PC-3 (cell line): ENCODE measurements at regions not wholly inside any gene's neighbourhood (a gene's known extent, or its start where the extent isn't known, plus 50 kb on each side); places are given as distances from the start of the nearest gene placed in this dataset.

Experiments
- ATAC-seq: fragments of 200-7000 bp; cut with Tn5 transposase; 2 replicates; pipeline ENCODE4 v1.9.1; 2020; ENCODE audit warnings: mild to moderate bottlenecking, moderate library complexity
- BruUV-seq: library from RNA; stranded (reverse); fragments of 400-500 nt; replicated peaks from 2 replicates; lab custom pipeline; 2021; lab: Mats Ljungman, UMichigan
- CTCF ChIA-PET: fragments of 300-600 bp; sonication (Branson Sonifier 250); formaldehyde crosslinking; loops from one replicate; lab custom pipeline; 2022; ENCODE audit warnings: antibody characterized with exemption; lab: Charles Lee
- POLR2A ChIA-PET: fragments of 300-600 bp; sonication (Branson Sonifier 250); formaldehyde crosslinking; loops from one replicate; lab custom pipeline; 2022; ENCODE audit warnings: antibody characterized with exemption; ENCODE audit not compliant: unreplicated experiment; lab: Charles Lee
- DNase-seq: peaks from one replicate; pipeline ENCODE4 v3.0.0-alpha.2; 2015
- H2AFZ ChIP-seq: fragments of 300-600 bp; sonication (generic); 2 replicates; pipeline ENCODE4 v1.6.0; 2016; ENCODE audit warnings: antibody characterized with exemption, low read length
- H3F3A ChIP-seq: fragments of 300-600 bp; sonication (generic); one replicate; pipeline ENCODE4 v1.6.0; 2017; ENCODE audit warnings: antibody characterized with exemption, low read length, control low read depth, mild to moderate bottlenecking; ENCODE audit not compliant: unreplicated experiment
- H3K27ac ChIP-seq: fragments of 300-600 bp; sonication (generic); 2 replicates; pipeline ENCODE4 v1.5.1; 2016; ENCODE audit warnings: mild to moderate bottlenecking, low read length
- H3K27me3 ChIP-seq: fragments of 300-600 bp; sonication (generic); 2 replicates; pipeline ENCODE4 v1.6.1; 2016; ENCODE audit warnings: low read length, mixed read lengths
- H3K36me3 ChIP-seq: fragments of 300-600 bp; sonication (generic); 2 replicates; pipeline ENCODE4 v1.6.1; 2016; ENCODE audit warnings: low read depth, mixed run types, low read length, mixed read lengths
- H3K4me1 ChIP-seq: fragments of 300-600 bp; sonication (generic); 2 replicates; pipeline ENCODE4 v1.5.1; 2016; ENCODE audit warnings: low read length; ENCODE audit not compliant: insufficient read depth
- H3K4me2 ChIP-seq: fragments of 300-600 bp; sonication (generic); 2 replicates; pipeline ENCODE4 v1.6.0; 2016; ENCODE audit warnings: low read length
- H3K4me3 ChIP-seq: fragments of 300-600 bp; sonication (generic); 2 replicates; pipeline ENCODE4 v1.5.1; 2016; ENCODE audit warnings: mild to moderate bottlenecking, low read length, mixed read lengths
- H3K79me2 ChIP-seq: fragments of 300-600 bp; sonication (generic); 2 replicates; pipeline ENCODE4 v1.6.1; 2017; ENCODE audit warnings: low read length, mixed read lengths
- H3K9ac ChIP-seq: fragments of 300-600 bp; sonication (generic); 2 replicates; pipeline ENCODE4 v1.6.0; 2016; ENCODE audit warnings: mild to moderate bottlenecking, low read length
- H3K9me2 ChIP-seq: fragments of 300-600 bp; sonication (generic); replicated peaks from 2 replicates; pipeline ENCODE4 v1.6.1; 2016; ENCODE audit warnings: mixed run types, low read length, mixed read lengths
- H3K9me3 ChIP-seq: fragments of 300-600 bp; sonication (generic); 2 replicates; pipeline ENCODE4 v1.6.1; 2016; ENCODE audit warnings: low read length, mixed read lengths
- H4K20me1 ChIP-seq: fragments of 300-600 bp; sonication (generic); 2 replicates; pipeline ENCODE4 v1.6.1; 2016; ENCODE audit warnings: low read length, mixed read lengths
- EZH2 ChIP-seq: fragments of 300-600 bp; sonication (generic); IDR thresholded peaks from one replicate; pipeline ENCODE4 v1.6.1; 2017; ENCODE audit warnings: antibody characterized with exemption, mild to moderate bottlenecking, low read length; ENCODE audit not compliant: unreplicated experiment
- EZH2phosphoT487 ChIP-seq: fragments of 300-600 bp; sonication (generic); IDR thresholded peaks from 2 replicates; pipeline ENCODE4 v1.6.1; 2018; ENCODE audit warnings: mild to moderate bottlenecking, antibody characterized with exemption, low read length, borderline replicate concordance
- intact Hi-C: fragments of 100-400 bp; cut with micrococcal nuclease; formaldehyde crosslinking; loops from 2 replicates; pipeline ENCODE4 v1.9.0; 2023
- TF ChIP-seq, protein P1 (sequence below): fragments of 300-600 bp; sonication (generic); conservative IDR thresholded peaks from 2 replicates; pipeline ENCODE4 v1.5.1; 2017; ENCODE audit warnings: antibody characterized with exemption, low read depth, mild to moderate bottlenecking, low read length

- Histone ChIP-seq H3K9me2 (no peaks in the 10 kb centered on the region), H3K36me3 (no peaks in the 10 kb centered on the region), H3K4me2 (no peak overlapping the region), H3K9me3 (no peaks in the 10 kb centered on the region), H3K4me3 (no peak overlapping the region), H4K20me1 (no peaks in the 10 kb centered on the region), H3K27ac (no peak overlapping the region), H2AFZ (0 out of 2 replicates have a peak overlapping the region, but pooled peaks have one; percentile 16), H3K79me2 (no peaks in the 10 kb centered on the region), H3K27me3 (no peaks in the 10 kb centered on the region), H3F3A (no peaks in the 10 kb centered on the region), H3K4me1 (peaks cover 4% of the 10 kb centered on the region; the same call in 1 of the 2 replicates), H3K9ac (no peak overlapping the region)
- TF ChIP-seq EZH2phosphoT487 (no peak), EZH2 (no peak)
- TF ChIP-seq, protein P1, sequence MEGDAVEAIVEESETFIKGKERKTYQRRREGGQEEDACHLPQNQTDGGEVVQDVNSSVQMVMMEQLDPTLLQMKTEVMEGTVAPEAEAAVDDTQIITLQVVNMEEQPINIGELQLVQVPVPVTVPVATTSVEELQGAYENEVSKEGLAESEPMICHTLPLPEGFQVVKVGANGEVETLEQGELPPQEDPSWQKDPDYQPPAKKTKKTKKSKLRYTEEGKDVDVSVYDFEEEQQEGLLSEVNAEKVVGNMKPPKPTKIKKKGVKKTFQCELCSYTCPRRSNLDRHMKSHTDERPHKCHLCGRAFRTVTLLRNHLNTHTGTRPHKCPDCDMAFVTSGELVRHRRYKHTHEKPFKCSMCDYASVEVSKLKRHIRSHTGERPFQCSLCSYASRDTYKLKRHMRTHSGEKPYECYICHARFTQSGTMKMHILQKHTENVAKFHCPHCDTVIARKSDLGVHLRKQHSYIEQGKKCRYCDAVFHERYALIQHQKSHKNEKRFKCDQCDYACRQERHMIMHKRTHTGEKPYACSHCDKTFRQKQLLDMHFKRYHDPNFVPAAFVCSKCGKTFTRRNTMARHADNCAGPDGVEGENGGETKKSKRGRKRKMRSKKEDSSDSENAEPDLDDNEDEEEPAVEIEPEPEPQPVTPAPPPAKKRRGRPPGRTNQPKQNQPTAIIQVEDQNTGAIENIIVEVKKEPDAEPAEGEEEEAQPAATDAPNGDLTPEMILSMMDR, result no peak
- BruUV-seq, result no TSS peak
- DNase-seq (no peak), ATAC-seq (no peak; the same call in 1 of the 2 replicates)
- POLR2A ChIA-PET, result no interaction called here
- intact Hi-C loops, result no loop called here
- CTCF ChIA-PET, result interaction anchor here (0.6 kb wide), 1 partner anchor 45 kb away, joined by 8 read pairs; no protein-coding TSS in a partner anchor
Measured at GRCh38 chr6:42512579-42512978, 51.2 kb upstream of the UBR2 start.

DNA sequence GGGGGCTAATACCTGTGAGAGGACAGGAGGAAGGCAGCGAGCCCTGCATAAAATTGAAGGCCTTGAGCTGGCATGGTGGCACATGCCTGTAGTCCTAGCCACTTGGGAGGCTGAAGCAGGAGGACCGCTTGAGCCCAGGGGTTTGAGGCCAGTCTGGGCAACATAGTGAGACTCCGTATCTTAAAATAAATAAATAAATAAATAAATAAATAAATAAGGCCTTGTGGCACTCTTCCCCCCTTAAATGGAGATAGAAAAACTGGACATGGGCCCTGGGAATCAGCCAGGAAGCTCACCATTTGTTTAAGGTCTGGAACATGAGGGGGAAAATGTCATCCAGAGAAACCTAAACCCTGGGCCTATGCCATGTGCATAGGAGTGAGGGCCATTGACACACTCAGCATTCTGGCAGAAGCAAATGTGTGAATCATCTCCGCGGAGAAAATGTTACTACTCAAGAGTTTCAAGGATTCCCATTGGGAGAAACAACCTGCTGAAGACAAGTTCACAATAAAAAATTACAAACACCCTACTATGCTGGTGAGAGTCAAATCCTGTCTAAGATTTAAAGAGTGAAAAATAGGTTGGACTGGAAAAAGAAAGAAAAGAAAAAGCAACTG is 51.9 kb upstream of the UBR2 start:
- ChIA-PET POLR2A (no interaction called here), CTCF (no interaction called here)
- no peaks in the 10 kb centered on the region for H3K27me3 ChIP-seq
- H3K4me1 ChIP-seq, result peaks cover 4% of the 10 kb centered on the region; the same call in 1 of the 2 replicates
- no peaks in the 10 kb centered on the region for H3K79me2 ChIP-seq
- TF ChIP-seq, protein P1, result no peak
- no peak for TF ChIP-seq EZH2
- TF ChIP-seq EZH2phosphoT487, result no peak
- ATAC-seq, result no peak
- peak overlapping the region; percentile 15; the same call in 1 of the 2 replicates for H3K27ac ChIP-seq
- H4K20me1 ChIP-seq, result no peaks in the 10 kb centered on the region
- no TSS peak for BruUV-seq
- no peak overlapping the region for H3K4me2 ChIP-seq
- intact Hi-C loops, result loop anchor here (2.0 kb wide), 1 partner anchor 35 kb away; no protein-coding TSS in a partner anchor
- H3K9ac ChIP-seq, result no peak overlapping the region
- no peaks in the 10 kb centered on the region for H3K36me3 ChIP-seq
- peak; percentile 60 for DNase-seq
- no peaks in the 10 kb centered on the region for H3K9me3 ChIP-seq
- no peaks in the 10 kb centered on the region for H3K9me2 ChIP-seq
- H3K4me3 ChIP-seq, result no peak overlapping the region
- no peaks in the 10 kb centered on the region for H3F3A ChIP-seq
- 0 out of 2 replicates have a peak overlapping the region, but pooled peaks have one; percentile 16 for H2AFZ ChIP-seq

- H3K9ac ChIP-seq, result no peak overlapping the region
- H3K27ac ChIP-seq, result no peak overlapping the region
- ChIA-PET CTCF (interaction anchor here (0.6 to 1.0 kb wide), 2 partner anchors 37 to 219 kb away, joined by 3 to 8 read pairs; no protein-coding TSS in a partner anchor), POLR2A (no interaction called here)
- no peaks in the 10 kb centered on the region for H3K9me3 ChIP-seq
- no TSS peak for BruUV-seq
- H3K4me2 ChIP-seq, result no peak overlapping the region
- H3K4me1 ChIP-seq, result peaks cover 4% of the 10 kb centered on the region; the same call in 1 of the 2 replicates
- TF ChIP-seq, protein P1, result peak; percentile 27; the same call in 1 of the 2 replicates
- TF ChIP-seq EZH2, result no peak
- TF ChIP-seq EZH2phosphoT487, result no peak
- intact Hi-C loops, result loop anchor here (2.0 kb wide), 1 partner anchor 36 kb away; no protein-coding TSS in a partner anchor
- no peaks in the 10 kb centered on the region for H3K27me3 ChIP-seq
- no peaks in the 10 kb centered on the region for H3F3A ChIP-seq
- no peaks in the 10 kb centered on the region for H3K36me3 ChIP-seq
- H2AFZ ChIP-seq, result no peak overlapping the region
- H3K4me3 ChIP-seq, result no peak overlapping the region
- peak; percentile 4 for DNase-seq
- H4K20me1 ChIP-seq, result no peaks in the 10 kb centered on the region
- no peak for ATAC-seq
- H3K9me2 ChIP-seq, result no peaks in the 10 kb centered on the region
- H3K79me2 ChIP-seq, result no peaks in the 10 kb centered on the region
Measured at GRCh38 chr6:42510795-42511194, 53.0 kb upstream of the UBR2 start.
